A673 (cell line): ENCODE measurements at regions not wholly inside any gene's neighbourhood (a gene's known extent, or its start where the extent isn't known, plus 50 kb on each side); places are given as distances from the start of the nearest gene placed in this dataset.

Source experiments
- BruUV-seq: library from RNA; stranded (reverse); fragments of 400-500 nt; replicated peaks from 2 replicates; lab custom pipeline; 2021; lab: Mats Ljungman, UMichigan
- CTCF ChIA-PET: fragments of 300-600 bp; sonication (Branson Sonifier 250); formaldehyde crosslinking; loops from one replicate; lab custom pipeline; 2022; ENCODE audit warnings: antibody characterized with exemption; lab: Charles Lee
- POLR2A ChIA-PET: fragments of 300-600 bp; sonication (Branson Sonifier 250); formaldehyde crosslinking; loops from one replicate; lab custom pipeline; 2022; ENCODE audit warnings: antibody characterized with exemption; ENCODE audit not compliant: low non-redundant PET; lab: Charles Lee
- DNase-seq: peaks from one replicate; pipeline ENCODE4 v3.0.0-alpha.2; 2015; ENCODE audit warnings: low spot score
- H3K27ac ChIP-seq: fragments of 200-600 bp; sonication (generic); 2 replicates; pipeline ENCODE4 v1.5.1; 2016; ENCODE audit warnings: mixed run types, low read depth, mild to moderate bottlenecking, mixed read lengths, antibody characterized with exemption, low read length; ENCODE audit not compliant: poor library complexity, severe bottlenecking
- H3K27me3 ChIP-seq: fragments of 200-600 bp; sonication (generic); replicated peaks from 2 replicates; pipeline ENCODE4 v1.6.1; 2017; ENCODE audit warnings: mixed run types, low read depth, mild to moderate bottlenecking, mixed read lengths, antibody characterized with exemption, low read length; ENCODE audit not compliant: insufficient read depth, poor library complexity
- H3K36me3 ChIP-seq: fragments of 200-600 bp; sonication (generic); 2 replicates; pipeline ENCODE4 v1.6.1; 2016; ENCODE audit warnings: mixed run types, mild to moderate bottlenecking, mixed read lengths, antibody characterized with exemption, low read length; ENCODE audit not compliant: insufficient read depth, poor library complexity, severe bottlenecking
- H3K4me1 ChIP-seq: fragments of 200-600 bp; sonication (generic); 2 replicates; pipeline ENCODE4 v1.6.1; 2017; ENCODE audit warnings: mixed run types, mild to moderate bottlenecking, mixed read lengths, antibody characterized with exemption, low read length; ENCODE audit not compliant: insufficient read depth, poor library complexity, severe bottlenecking
- H3K4me3 ChIP-seq: fragments of 200-600 bp; sonication (generic); 2 replicates; pipeline ENCODE4 v1.5.1; 2016; ENCODE audit warnings: low read depth, mixed run types, mild to moderate bottlenecking, mixed read lengths, low read length; ENCODE audit not compliant: poor library complexity, severe bottlenecking
- H3K9me3 ChIP-seq: fragments of 200-600 bp; sonication (generic); 2 replicates; pipeline ENCODE4 v1.6.1; 2016; ENCODE audit warnings: mixed run types, low read depth, mild to moderate bottlenecking, mixed read lengths, antibody characterized with exemption, low read length; ENCODE audit not compliant: poor library complexity, severe bottlenecking
- CTCF ChIP-seq: fragments of 300-800, 200-600 bp; sonication (generic); conservative IDR thresholded peaks from 2 replicates; pipeline ENCODE4 v1.5.1; 2017; ENCODE audit warnings: low read depth, mild to moderate bottlenecking, antibody characterized with exemption, low read length, moderate library complexity, mixed read lengths
- EZH2 ChIP-seq: fragments of 200-600 bp; sonication (generic); IDR thresholded peaks from 2 replicates; pipeline ENCODE4 v1.6.1; 2017; ENCODE audit warnings: borderline replicate concordance, low read depth, mild to moderate bottlenecking, mixed read lengths, antibody characterized with exemption, low read length; ENCODE audit not compliant: poor library complexity, severe bottlenecking
- intact Hi-C: fragments of 100-400 bp; cut with micrococcal nuclease; formaldehyde crosslinking; loops from one replicate; pipeline ENCODE4 v1.10.0; 2022; ENCODE audit not compliant: unreplicated experiment

DNA sequence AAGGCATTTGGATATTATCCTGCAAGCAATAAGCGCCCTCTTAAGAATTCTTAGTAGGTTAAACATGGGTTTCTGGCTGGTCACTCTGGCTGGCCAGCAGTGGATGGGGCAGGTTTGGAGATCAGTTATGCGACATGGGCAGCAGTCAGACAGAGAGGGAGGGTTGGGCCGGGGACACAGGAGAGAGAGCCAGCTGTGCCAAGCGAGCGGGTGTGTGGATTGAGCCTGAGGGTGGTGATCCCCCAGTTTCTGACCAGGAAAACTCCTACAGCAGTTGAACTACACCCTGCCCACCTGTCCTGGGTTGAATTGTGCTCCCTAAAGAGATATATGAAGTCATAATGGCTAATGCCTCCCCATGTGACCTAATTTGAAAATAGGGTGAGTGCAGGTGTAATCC, 671.2 kb downstream of the TBC1D22A start:
- H3K4me3 ChIP-seq, result no peak overlapping the region
- H3K36me3 ChIP-seq, result no peaks in the 10 kb centered on the region
- POLR2A ChIA-PET, result no interaction called here
- peaks cover 4% of the 10 kb centered on the region for H3K9me3 ChIP-seq
- H3K27ac ChIP-seq, result no peak overlapping the region
- intact Hi-C loops, result no loop called here
- peaks cover 7% of the 10 kb centered on the region for H3K27me3 ChIP-seq
- BruUV-seq, result no TSS peak
- H3K4me1 ChIP-seq, result no peaks in the 10 kb centered on the region
- TF ChIP-seq CTCF, result no peak
- TF ChIP-seq EZH2, result no peak
- no peak for DNase-seq
- CTCF ChIA-PET, result no interaction called here

DNA sequence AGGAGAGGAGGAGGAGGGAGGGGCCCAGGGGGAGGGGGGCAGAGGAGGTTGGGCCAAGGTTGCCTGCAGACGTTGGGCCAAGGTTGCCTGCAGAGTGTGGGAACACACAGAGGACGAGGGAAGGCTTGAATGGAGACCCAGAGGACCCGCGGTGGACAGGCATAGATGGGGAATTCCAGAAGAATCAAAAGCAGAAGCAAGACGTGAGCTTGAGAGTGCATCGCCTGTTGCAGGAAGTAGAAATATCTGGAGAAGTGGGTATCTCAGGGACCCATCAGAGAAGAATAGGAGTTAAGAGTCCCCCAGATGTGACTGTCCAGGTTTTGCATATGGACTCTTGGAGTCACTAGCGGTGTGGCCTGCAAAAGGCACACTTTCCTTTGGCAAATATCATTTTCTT, 670.2 kb downstream of the TBC1D22A start:
- no peak overlapping the region for H3K27ac ChIP-seq
- H3K4me3 ChIP-seq, result no peak overlapping the region
- BruUV-seq, result no TSS peak
- H3K4me1 ChIP-seq, result no peaks in the 10 kb centered on the region
- intact Hi-C loops, result no loop called here
- no peaks in the 10 kb centered on the region for H3K36me3 ChIP-seq
- ChIA-PET CTCF (no interaction called here), POLR2A (no interaction called here)
- no peak for DNase-seq
- TF ChIP-seq CTCF (no peak), EZH2 (no peak)
- H3K9me3 ChIP-seq, result peaks cover 2% of the 10 kb centered on the region
- peaks cover 12% of the 10 kb centered on the region for H3K27me3 ChIP-seq

DNA sequence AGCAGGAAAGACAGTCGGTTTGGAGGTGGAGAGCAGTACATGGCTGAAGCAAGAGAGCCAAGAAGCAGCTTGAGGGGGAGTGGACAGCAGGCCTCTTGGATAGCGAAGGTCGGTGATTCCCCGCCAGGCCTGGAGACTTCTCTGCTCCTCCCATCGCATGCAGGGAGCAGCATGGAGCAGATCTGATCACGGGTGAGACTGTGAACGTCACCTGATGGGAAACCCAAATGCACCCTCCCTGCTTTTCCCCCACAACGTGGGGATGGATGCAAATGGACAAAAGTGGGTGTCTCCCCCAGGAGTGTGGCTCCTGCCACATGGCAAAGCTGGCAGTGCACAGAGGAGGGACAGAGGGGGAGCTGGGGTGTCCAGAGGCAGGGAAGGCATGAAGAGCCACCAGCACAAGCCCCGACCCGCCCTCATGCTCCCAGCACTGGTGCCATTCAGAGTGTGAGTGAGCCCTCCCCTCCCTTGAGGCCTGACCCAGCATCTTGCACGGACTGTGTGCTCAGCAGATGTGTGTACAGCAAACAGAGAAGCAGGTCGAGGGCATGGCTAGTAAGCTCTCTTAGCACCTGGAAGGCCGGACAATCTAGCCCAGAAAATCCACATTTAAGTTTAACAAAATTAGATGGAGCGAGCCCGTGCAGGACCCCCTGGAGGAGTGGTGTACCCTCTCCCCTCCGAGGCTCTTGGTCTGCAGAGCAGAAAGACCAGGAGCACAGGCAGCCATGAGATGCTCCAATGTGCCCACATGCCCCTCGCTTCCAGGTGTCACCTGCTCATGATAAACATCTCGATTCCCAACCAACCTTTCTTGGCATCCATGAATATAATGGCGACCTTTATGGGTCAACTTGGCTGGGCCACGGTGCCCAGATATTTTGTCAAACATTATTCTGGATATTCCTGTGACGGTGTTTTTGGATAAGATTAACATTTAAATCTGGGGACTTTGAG, 661.7 kb downstream of the TBC1D22A start:
- Histone ChIP-seq H3K4me3 (no peak overlapping the region), H3K27ac (no peak overlapping the region), H3K4me1 (no peaks in the 10 kb centered on the region), H3K36me3 (no peaks in the 10 kb centered on the region), H3K27me3 (peaks cover 41% of the 10 kb centered on the region), H3K9me3 (no peaks in the 10 kb centered on the region)
- CTCF ChIA-PET, result no interaction called here
- no peak for DNase-seq
- intact Hi-C loops, result no loop called here
- BruUV-seq, result no TSS peak
- POLR2A ChIA-PET, result no interaction called here
- TF ChIP-seq CTCF (no peak), EZH2 (no peak)
